ENCODE measurements at regions not wholly inside any gene's neighbourhood (a gene's known extent, or its start where the extent isn't known, plus 50 kb on each side); places are given as distances from the start of the nearest gene placed in this dataset.
A peak's percentile ranks its signal among the peaks of the same experiment; 100 is the strongest.
"Not testable (repeated sequence)": the region's sequence is repeated elsewhere in the genome, so short reads cannot be mapped to it uniquely, and the experiment has no call there.

DNA sequence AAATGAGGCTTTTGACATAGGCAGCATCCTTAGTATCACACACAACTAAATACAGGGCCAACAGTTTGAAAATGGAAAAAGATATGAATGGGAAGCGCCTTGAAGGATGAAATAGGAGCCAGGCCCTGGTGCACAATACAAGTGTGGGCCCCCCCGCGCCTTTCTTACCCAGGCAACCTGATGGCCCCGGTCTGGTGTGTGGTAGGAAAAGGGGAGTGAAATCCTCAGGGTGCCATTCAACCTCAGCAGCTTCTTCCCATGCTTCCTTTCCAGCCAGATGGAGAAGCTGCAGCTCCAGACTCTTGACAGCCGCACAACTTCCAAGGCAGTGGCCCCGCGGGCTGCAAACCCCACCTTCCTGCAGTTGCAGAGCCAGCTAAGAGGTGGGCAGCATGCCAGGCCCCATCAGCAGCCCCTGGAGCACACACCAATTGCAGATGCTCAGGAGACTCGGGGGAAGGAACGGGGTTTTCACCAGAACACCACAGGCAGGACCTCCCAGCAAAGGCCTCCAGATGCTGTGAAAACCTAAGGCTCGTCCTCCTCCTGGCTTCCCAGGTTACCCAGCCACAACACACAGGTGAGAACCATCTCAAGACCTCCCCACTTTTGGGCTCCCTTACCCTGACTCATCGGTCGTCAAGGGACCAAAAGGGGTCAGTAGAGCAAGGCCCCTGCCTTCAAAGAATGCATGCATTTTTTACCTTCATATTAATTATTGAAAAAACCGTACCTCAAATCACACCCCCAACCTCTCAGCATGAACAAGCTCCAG, 101.6 kb downstream of the CPN2 start:
- DNase-seq (ENCODE audit: low read depth), result no peak

DNA sequence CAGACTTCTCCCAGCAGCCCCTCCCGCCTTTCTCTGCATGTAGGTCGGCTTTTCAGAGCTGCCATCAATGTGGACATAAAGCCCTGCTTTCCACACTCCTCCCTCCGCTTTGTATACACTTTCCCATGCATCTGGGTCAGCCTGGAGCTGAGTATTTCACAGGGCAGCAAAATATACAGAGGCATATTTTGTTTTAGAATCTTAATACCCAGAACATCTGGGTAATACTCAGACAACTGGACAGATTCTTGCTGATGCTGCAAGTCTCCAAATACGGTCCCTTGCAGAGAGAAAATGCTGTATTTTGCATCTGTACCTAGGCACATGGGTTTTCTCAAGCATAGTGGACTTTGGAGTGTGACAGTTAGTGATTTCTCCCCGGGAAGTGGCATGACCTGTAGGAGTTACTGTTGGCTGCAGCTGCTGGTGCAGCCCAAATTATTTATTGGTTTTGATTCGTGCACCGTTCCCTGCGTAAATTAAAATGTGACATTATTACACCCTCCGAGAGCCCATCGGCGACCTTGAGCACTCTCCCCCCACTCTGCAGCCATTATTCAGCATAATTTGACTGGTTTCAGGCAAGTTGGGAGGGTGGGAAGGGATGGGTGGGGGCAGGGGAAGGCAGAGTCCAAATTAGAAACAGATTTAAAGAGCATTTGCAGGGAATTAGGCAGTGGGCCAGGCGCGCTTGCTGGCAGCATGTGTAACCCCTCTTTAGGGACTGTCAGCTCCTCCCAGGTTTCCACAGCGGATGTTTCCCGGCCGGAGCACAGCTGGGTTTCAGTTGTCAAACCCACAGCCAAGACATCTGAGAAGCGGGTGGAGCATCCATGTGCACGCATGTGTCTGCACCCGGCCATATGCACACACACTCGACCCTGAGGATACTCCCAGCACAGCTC, 100.8 kb downstream of the CPN2 start:
- no peak for DNase-seq (ENCODE audit: low read depth)

DNA sequence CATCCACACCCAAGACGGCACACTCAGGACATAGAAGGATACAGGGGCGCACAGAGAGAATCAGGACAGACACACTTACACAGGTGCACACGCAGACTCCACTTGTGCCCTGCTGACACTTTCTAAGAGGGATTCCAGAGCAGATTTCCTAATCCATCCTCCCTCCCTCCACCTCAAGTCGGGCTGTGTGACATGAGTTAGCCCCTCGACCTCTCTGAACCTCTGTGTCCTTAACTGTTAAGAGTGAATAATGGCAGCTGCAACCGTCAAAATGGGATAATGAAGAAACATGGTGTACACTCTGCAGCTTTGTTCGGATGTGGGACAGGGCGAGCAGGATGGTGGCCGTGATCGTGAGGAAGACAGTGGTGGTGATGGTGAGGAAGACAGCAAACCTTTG, 100.1 kb downstream of the CPN2 start:
- DNase-seq (ENCODE audit: low read depth), result no peak

DNA sequence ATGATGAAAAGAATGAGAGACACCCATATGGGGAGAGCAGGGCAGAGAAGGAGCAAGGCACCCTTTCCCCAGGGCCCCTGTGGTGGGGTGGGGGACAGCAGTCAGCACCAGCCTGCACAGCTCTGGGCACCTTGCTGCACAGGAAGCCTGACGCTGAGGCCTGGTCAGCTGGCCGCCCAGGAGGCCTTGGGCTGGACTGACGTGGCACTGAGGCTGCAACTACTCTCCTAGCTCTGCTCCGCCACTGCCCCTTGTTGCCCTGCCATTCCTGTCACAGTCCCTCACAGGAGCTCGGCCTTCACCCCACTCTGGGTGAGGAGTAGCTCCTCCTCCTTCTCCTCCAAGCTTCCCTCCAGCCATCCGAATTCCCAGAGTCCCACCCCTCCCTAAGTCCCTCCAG, 99.7 kb downstream of the CPN2 start:
- no peak for DNase-seq (ENCODE audit: low read depth)

- no peak for DNase-seq (ENCODE audit: low read depth)
Measured at GRCh38 chr3:194251891-194252560, 99.1 kb downstream of the CPN2 start.

DNA sequence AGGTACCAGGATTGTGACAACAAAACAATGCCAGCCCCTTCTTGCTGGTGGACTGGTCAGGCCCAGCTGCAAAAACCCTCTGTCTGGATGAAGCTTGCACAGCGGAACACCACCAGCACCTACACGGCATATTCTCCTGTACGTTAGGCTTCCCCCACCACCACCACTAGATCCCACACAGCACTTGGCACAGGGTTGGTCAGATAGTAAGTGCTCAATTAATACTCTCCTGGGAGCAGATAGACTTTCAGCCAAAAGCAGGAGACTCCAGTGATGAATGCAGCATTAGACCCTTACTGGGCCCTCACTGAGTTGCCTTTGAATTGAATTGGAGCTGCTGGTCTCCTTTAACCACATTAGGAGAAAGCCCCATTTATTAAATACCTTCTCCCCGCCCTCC, 97.9 kb downstream of the CPN2 start:
- no peak for DNase-seq (ENCODE audit: low read depth)

DNA sequence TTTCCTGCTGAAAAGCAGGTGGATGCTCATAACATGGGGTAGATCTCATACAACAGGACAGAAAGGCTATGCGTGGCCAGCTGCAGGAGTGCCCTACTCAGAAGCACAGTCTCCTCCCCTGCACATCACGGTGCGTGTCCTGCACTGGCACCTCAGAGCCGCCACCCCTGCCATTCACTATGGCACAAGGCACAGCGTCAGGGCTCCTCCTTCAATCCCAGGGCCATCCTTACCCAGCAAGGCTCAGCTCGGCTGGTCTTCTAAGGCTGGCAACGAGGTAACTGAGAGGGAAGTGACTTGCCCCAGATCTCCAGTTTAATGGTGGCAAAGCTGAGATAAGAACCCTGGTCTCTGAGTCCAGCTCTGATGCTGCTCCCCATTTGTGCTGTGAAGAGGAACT, 97.1 kb downstream of the CPN2 start:
- no peak for DNase-seq (ENCODE audit: low read depth)

GRCh38 chr3:194255252-194256039, 95.7 kb downstream of the CPN2 start:
- peak; percentile 14 for DNase-seq (ENCODE audit: low read depth)

DNA sequence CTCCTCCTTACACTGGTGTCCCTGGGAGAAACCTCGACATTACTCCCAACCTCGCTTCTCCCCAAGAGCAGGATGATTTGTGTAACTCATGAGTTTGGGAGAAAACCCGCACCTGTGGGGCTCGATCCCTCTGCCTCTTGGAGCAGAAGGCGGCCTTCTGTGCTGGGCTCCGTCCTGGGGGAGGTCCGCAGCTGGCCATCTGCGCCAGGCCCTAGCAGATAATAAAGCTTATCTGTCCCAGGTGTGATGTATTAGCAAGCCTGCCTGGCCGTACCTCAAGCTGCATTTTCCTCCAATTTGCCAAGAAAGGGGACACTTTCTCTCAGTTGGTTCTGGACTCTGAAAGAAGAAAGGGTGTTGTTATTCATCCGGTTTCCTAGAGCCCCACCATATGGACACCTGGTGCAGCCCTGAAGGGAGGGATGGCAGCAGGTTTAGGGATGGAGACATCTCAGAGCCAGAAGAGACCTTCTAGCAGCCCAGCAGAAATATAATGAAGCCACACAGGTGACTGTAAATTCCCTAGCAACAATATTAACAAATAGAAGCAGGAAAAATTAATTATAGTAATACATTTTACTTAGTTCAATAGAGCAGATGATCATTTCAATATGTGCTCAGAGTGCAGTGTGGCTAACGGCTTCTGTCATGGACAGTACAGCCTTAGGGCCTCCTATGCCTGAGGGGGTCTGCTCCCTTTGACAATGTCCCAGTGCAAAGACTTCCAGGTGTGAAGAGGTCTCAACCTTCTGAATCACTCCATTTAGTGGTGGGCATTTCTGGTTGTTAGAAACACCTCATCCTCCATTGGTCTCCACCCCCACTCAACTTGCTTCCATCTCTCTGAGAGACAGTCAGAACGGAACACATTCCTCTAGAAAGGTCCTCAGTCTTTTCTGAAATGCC, 94.8 kb downstream of the CPN2 start:
- DNase-seq (ENCODE audit: low read depth), result no peak

DNA sequence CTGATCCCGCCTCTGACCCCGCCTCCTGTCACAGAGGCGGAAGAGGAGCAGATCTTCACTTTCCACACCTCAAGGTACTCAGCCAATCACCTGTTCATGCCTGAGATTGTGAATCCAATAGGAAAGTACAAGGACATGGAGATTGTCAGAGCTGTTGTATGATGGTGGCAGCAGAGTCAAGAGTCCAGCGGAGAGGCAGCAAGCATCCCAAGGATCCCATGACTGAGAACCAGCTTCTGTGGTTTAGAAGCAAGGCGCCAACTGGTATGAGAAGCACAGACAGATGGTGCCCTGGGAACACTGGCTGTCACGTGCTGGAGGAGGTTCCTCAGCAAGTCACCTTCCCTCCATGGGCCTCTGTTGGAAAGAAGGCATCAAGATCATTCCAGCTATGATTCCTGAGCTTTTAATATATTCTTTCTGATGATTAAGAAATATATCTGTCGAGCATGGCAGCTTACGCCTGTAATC, 93.9 kb downstream of the CPN2 start:
- DNase-seq (ENCODE audit: low read depth), result no peak

GRCh38 chr3:194257916-194258668, 93.0 kb downstream of the CPN2 start:
- no peak for DNase-seq (ENCODE audit: low read depth)

DNA sequence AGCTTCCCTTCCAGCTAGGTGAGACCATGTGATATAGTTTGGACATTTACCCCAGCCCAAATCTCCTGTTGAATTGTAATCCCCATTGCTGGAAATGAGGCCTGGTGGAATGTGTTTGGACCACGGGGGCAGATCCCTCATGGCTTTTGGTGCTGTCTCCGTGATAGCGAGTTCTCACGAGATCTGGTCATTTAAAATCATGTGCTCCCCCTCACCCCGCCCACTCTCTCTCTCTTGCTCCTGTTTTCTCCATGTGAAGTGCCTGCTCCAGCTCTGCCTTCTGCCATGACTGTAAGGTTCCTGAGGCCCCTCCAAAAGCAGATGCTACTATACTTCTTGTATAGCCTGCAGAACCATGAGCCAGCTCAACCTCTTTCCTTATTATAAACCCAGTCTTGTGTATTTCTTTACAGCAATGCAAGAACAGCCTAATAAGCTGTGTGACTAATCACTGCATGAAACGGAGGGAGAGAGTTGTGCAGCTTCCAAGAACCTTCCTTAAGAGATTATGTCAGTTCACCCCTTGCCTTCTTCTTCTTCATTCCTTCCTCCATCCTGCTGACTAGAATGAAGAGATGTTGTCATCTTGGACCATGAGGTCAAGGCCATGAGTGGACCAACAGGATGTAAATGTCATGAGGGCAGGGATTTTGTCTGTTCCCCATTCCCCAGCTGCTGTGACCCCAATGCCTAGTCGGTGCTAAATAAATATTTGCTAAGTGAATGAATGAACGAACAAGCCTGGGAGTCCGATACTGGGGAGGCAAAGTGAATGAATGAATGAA, 91.0 kb downstream of the CPN2 start:
- no peak for DNase-seq (ENCODE audit: low read depth)

GRCh38 chr3:194261581-194262063, 89.5 kb downstream of the CPN2 start:
- no peak for DNase-seq (ENCODE audit: low read depth)

- DNase-seq (ENCODE audit: low read depth), result no peak
Measured at GRCh38 chr3:194262176-194262924, 88.8 kb downstream of the CPN2 start.

GRCh38 chr3:194262925-194263305, 88.2 kb downstream of the CPN2 start:
- DNase-seq (ENCODE audit: low read depth), result no peak

DNA sequence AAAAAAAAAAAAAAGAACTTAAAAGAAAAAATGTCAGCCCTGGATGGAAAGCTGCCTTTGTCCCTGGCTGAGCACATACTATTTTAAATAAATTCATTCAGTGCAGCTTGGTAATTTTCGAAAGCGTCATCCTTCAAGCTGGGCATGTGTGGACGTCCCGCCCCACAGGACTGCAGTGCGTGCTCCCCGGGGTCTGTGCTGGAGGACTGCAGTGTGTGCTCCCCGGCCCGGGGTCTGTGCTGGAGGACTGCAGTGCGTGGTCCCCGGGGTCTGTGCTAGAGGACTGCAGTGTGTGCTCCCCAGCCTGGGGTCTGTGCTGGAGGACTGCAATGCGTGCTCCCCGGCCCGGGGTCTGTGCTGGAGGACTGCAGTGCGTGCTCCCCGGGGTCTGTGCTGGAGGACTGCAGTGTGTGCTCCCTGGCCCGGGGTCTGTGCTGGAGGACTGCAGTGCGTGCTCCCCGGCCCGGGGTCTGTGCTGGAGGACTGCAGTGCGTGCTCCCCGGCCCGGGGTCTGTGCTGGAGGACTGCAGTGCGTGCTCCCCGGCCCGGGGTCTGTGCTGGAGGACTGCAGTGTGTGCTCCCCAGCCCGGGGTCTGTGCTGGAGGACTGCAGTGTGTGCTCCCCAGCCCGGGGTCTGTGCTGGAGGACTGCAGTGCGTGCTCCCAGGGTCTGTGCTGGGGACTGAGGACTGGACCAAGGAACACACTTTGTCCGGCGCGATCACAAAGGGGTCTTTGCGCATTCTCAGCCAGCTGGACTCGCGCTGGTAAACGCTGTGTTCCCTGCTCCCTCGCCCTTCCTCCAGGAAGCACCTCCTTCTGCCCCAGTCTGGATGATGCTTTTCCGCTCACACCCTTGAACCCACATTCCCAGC, 86.3 kb downstream of the CPN2 start:
- not testable (repeated sequence) for DNase-seq (ENCODE audit: low read depth)

GRCh38 chr3:194265505-194265892, 85.6 kb downstream of the CPN2 start:
- no peak for DNase-seq (ENCODE audit: low read depth)

All from stimulated activated CD8-positive, alpha-beta memory T cell treated with anti-CD3 and anti-CD28 coated beads, Interleukin-12 subunit alpha, Interleukin-12 subunit beta, amount 100 ng/mL, for 1 hour (primary cell).